ENCODE measurements at regions not wholly inside any gene's neighbourhood (a gene's known extent, or its start where the extent isn't known, plus 50 kb on each side); places are given as distances from the start of the nearest gene placed in this dataset.
A peak's percentile ranks its signal among the peaks of the same experiment; 100 is the strongest.

DNA sequence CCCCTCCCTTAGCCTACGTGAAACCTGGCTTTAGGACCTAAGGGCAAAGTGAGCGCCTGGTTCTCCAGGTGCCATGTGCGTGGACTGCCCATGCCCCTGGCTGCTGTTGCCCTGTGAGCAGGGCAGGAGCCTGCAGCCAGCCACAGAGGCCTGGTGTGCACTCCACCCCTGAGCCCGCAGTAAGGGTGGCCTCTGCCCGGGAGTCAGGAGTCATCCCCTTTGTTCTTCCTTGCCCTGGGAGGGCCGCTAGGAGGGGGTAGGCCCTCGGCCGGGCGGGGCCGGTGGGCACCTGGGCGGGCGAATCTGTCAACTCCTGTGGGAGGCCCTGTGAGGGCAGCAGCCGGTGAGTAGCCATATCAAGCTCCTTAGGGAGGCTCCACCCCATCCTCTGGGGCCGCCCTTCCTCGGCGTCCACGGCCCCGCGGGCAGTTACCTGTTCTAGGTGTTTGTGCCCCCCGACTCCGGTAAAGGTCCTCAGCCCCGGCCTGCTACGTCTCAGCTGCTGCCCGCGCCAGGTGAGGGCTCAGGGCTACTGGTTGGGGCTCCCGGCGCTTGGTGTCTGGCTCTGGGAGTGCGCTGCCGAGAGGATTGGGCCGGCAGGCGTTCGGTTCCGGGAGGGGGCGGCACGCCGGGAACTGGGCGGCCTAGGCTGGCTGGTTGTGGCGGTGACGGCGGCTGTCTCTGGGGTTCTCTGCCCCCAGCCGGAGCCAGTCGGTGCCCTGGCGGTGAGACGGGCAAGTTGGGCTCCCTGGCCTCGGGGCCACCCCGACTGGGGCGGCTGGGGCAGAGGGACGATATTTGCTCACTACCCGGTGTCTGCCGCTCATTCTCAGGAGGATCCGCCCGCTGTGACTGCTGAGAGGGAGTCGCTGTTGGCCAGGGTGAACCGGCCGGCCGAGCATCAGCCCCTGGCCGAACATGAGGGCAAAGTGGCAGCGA lies 1060.2 kb downstream of the TECRL start:
- TF ChIP-seq, protein P1, sequence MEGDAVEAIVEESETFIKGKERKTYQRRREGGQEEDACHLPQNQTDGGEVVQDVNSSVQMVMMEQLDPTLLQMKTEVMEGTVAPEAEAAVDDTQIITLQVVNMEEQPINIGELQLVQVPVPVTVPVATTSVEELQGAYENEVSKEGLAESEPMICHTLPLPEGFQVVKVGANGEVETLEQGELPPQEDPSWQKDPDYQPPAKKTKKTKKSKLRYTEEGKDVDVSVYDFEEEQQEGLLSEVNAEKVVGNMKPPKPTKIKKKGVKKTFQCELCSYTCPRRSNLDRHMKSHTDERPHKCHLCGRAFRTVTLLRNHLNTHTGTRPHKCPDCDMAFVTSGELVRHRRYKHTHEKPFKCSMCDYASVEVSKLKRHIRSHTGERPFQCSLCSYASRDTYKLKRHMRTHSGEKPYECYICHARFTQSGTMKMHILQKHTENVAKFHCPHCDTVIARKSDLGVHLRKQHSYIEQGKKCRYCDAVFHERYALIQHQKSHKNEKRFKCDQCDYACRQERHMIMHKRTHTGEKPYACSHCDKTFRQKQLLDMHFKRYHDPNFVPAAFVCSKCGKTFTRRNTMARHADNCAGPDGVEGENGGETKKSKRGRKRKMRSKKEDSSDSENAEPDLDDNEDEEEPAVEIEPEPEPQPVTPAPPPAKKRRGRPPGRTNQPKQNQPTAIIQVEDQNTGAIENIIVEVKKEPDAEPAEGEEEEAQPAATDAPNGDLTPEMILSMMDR (IDR thresholded peaks at IDR 0.05; ENCODE audit: borderline replicate concordance, extremely low read depth, insufficient read depth) = no peak
- Histone ChIP-seq H3K9ac (ENCODE audit: low read length in 3 of 3) (no peak overlapping the region), H3K4me1 (ENCODE audit: control insufficient read depth in 2 of 3, insufficient read depth in 2 of 3, low read depth in 1 of 3, low read length in 3 of 3) (no peaks in the 10 kb centered on the region), H3K4me3 (ENCODE audit: low read length in 3 of 3) (no peak overlapping the region), H3K36me3 (ENCODE audit: control insufficient read depth in 2 of 3, insufficient read depth in 3 of 3, low read length in 3 of 3) (no peaks in the 10 kb centered on the region), H3K9me3 (ENCODE audit: control insufficient read depth in 2 of 3, insufficient read depth in 1 of 3, low read length in 3 of 3) (peaks cover 0 to 17% (median 2%) of the 10 kb centered on the region in 3 donors), H3K27ac (ENCODE audit: low read depth in 2 of 2, low read length in 2 of 2) (no peak overlapping the region), H3K27me3 (ENCODE audit: control insufficient read depth, insufficient read depth, low read length) (no peaks in the 10 kb centered on the region)
- intact Hi-C loops (cut with DNase I) = no loop called here
- no peak for FAIRE-seq
- DNase-seq = peak in 1 of 5 donors; percentile 67

DNA sequence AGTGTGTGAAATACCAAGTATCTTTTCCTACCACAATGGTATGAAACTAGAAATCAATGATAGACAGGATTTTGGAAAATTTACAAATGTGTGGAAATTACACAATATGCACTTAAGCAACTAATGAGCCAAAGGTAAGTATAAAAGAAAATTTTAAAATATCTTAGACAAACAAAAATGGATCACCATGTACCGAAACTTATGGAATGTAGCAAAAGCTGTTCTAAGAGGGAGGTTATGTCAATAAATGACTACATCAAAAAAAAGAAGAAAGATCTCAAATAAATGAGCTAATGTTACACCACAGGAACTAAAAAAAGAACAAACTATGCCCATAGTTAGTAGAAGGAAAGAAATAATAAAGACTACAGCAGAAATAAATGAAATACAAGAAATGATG lies 1084.1 kb downstream of the TECRL start:
- H3K4me1 ChIP-seq (ENCODE audit: control insufficient read depth in 2 of 3, insufficient read depth in 2 of 3, low read depth in 1 of 3, low read length in 3 of 3) = no peaks in the 10 kb centered on the region
- FAIRE-seq (no peak), DNase-seq (no peak)

DNA sequence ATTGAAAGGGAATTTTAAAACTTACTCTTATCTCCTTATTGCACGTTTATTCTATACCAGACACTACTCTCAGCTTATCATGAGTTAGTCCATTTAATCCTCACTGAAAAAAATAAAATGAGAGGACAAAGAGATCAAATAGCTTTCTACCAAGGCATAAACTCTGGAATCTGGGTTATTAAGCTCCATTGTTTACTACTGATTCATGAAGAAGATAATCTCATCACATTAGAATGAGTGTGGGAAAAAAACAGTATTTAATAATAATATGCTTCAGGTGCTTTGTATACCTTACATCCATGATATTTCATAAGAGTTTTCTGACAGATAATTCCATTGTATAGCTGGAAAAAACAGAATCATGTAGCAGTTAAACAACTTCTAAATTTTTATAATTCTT lies 1092.6 kb downstream of the TECRL start:
- H3K9ac ChIP-seq (ENCODE audit: low read length in 3 of 3) = no peak overlapping the region
- no peak overlapping the region for H3K27ac ChIP-seq (ENCODE audit: low read depth in 2 of 2, low read length in 2 of 2)
- TF ChIP-seq, protein P1 (IDR thresholded peaks at IDR 0.05; ENCODE audit: borderline replicate concordance, extremely low read depth, insufficient read depth) = no peak
- no peaks in the 10 kb centered on the region for H3K27me3 ChIP-seq (ENCODE audit: control insufficient read depth, insufficient read depth, low read length)
- H3K36me3 ChIP-seq (ENCODE audit: control insufficient read depth in 2 of 3, insufficient read depth in 3 of 3, low read length in 3 of 3) = no peaks in the 10 kb centered on the region
- no peak overlapping the region for H3K4me3 ChIP-seq (ENCODE audit: low read length in 3 of 3)
- H3K9me3 ChIP-seq (ENCODE audit: control insufficient read depth in 2 of 3, insufficient read depth in 1 of 3, low read length in 3 of 3) = no peaks in the 10 kb centered on the region
- no peaks in the 10 kb centered on the region for H3K4me1 ChIP-seq (ENCODE audit: control insufficient read depth in 2 of 3, insufficient read depth in 2 of 3, low read depth in 1 of 3, low read length in 3 of 3)
- DNase-seq (no peak), FAIRE-seq (no peak)
- intact Hi-C loops (cut with DNase I) = no loop called here

More for the DNA sequence above, 1084.1 kb downstream of the TECRL start:
- Histone ChIP-seq H3K27ac (ENCODE audit: low read depth in 2 of 2, low read length in 2 of 2) (no peak overlapping the region), H3K36me3 (ENCODE audit: control insufficient read depth in 2 of 3, insufficient read depth in 3 of 3, low read length in 3 of 3) (no peaks in the 10 kb centered on the region), H3K9ac (ENCODE audit: low read length in 3 of 3) (no peak overlapping the region), H3K4me3 (ENCODE audit: low read length in 3 of 3) (no peak overlapping the region), H3K9me3 (ENCODE audit: control insufficient read depth in 2 of 3, insufficient read depth in 1 of 3, low read length in 3 of 3) (peaks cover 0 to 6% (median 3%) of the 10 kb centered on the region in 3 donors), H3K27me3 (ENCODE audit: control insufficient read depth, insufficient read depth, low read length) (no peaks in the 10 kb centered on the region)
- TF ChIP-seq, protein P1 (IDR thresholded peaks at IDR 0.05; ENCODE audit: borderline replicate concordance, extremely low read depth, insufficient read depth) = no peak
- intact Hi-C loops (cut with DNase I) = no loop called here
